ENCODE measurements at regions not wholly inside any gene's neighbourhood (a gene's known extent, or its start where the extent isn't known, plus 50 kb on each side); places are given as distances from the start of the nearest gene placed in this dataset.

GRCh38 chr4:107220976-107221375 lies 184.9 kb upstream of the DKK2 start:
- DNase-seq, result no peak

DNA sequence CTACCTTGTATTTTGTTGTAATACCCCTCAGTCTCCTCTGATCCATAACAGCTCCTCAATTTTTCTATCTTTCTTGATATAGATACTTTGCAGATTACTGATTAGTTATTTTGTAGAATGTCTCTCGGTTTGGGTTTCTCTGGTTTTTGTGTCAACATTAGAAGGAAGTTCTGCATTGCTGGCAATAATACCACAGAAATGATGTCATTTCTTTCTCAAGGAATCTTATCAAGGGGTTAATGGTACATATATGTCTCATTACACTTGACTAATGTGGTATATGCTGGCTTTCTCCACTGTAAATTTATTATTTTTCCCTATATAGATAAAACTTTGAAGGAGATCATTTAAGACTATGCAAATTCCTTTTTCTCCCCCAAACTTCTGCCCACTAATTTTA lies 183.6 kb upstream of the DKK2 start:
- no peak for DNase-seq

DNA sequence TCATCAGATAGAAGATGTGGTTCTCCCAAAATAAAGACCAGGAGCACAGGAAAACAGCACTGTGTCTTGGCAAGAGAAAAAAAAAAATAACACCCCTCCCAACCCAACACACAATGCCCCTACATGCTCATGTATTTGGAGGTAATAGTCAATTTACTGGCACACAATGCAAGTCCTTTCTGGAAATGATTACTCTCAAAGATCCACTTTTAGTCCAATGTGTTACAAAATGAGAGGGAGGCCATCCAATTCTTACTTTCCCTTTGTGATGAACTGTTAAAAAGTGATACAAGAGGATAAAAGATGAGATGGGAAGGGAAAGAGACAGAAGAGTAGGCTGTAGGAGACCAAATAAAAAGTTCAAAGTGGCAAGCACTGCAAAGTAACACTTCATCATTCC lies 180.3 kb upstream of the DKK2 start:
- DNase-seq, result no peak

DNA sequence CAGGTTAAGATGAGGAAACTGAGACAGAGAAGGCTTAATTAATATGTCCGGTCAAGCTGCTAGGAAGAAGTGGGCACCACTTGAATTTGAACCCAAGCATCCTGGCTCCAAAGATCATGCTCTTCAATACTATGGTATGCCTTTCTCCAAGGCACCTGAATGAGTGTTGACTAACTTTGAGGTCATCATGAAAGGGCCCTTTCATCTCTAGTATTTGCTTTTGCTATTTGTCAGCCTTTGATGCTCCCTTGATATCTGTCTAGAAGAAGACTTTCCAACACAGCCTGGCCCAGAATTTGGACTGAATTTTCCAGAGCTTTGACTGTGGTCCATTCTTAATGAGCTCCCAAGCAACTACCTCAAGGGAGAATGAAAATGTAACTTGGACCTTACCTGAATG lies 179.1 kb upstream of the DKK2 start:
- no peak for DNase-seq

DNA sequence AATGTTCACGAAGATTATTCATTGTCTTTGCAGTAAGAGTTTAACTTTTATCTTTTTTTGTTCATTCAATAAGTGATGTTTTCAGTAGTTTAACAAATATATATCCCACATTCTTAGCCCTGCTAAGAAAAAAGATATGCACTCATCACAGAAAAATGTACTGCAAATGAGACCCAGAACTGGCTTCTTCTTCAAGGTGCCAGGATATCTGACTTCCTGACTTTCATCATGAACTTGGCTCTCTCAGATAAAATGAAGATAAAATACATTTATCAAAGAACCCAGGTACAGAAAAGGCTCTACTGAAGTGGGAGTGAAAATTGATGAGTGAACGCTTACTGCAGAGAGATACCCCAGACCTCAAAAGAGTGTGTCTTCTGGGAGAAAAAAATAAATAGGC lies 177.8 kb upstream of the DKK2 start:
- no peak for DNase-seq

DNA sequence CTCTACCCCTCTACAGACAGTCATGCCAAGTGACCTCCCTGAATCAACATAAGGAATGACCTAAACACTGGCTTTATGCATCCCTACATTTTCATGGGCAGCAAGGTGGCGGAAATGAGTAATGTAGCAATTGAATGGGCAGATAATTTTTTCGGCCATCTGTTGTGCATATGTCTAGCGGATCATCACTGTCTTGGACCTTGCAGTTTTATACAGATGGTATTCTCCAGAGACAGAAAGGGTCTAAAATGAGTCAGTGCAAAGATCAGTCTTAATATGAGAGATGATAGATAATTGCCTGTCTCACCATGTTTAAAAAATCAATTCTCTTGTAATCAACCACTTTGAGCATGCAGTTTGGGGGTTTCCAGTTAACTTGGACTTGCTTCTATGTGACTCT lies 177.3 kb upstream of the DKK2 start:
- no peak for DNase-seq

GRCh38 chr4:107212565-107212964 lies 176.5 kb upstream of the DKK2 start:
- no peak for DNase-seq

- DNase-seq, result no peak
Observed at GRCh38 chr4:107210450-107211239, 174.5 kb upstream of the DKK2 start.

DNA sequence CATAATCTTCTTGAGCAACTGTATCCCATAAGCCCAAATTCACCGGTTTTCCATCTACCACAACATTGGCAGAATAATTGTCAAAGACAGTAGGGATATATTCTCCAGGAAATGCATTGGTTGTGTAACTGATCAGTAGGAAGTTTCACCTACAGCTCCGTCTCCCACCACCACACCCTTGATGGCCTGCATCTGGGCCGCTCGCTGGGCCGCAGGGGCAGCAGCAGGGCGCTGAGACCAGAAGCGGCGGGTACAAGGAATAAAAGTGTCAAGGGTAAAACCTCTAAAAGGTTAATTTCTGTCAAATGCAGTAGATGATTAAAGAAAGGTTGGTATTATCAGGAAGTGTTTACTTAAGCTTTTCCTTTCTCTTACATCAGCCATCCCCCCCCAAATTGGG lies 167.6 kb upstream of the DKK2 start:
- DNase-seq, result no peak

GRCh38 chr4:107202744-107203143 lies 166.6 kb upstream of the DKK2 start:
- DNase-seq, result no peak

GRCh38 chr4:107197121-107197520 lies 161.0 kb upstream of the DKK2 start:
- DNase-seq, result no peak

- no peak for DNase-seq
Observed at GRCh38 chr4:107196312-107196711, 160.2 kb upstream of the DKK2 start.

DNA sequence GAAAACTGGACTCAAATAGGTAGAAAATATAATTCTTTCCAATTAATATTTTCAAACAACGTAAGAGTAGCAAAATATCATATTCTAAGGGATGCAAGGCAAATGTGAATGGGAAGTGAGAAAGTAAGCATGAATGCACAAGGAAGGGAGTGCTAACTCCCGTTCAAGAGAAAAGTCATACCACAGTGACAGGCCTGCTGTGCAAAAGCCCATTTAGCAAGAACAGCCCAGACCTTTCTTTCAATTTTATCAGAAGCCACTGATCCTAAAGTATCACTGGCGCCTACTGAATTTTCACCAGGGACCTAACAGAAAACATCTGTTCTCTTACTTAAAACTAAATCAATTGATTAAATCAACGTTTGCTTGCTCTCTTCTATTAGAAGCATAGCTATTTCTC lies 157.9 kb upstream of the DKK2 start:
- no peak for DNase-seq

DNA sequence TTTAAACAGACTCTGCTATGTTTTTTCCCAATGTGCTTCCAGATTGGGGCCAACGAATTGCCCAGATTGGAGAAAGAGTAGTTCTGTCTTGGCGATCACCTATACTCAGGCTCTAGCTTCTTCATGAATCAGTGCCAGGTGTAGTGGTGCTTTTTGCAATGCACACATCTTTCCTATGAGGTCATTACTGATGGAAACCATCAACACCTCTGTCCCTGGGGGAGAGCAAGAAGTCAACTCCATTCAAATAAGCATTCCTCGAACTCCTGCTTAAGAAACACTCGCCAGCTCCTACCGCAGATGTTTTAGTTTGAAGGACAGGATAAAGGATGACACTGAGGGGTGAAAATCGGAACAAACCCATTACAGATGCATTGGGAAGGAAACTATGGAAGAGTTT lies 156.5 kb upstream of the DKK2 start:
- DNase-seq, result no peak

- no peak for DNase-seq
Observed at GRCh38 chr4:107187091-107187490, 151.0 kb upstream of the DKK2 start.

DNA sequence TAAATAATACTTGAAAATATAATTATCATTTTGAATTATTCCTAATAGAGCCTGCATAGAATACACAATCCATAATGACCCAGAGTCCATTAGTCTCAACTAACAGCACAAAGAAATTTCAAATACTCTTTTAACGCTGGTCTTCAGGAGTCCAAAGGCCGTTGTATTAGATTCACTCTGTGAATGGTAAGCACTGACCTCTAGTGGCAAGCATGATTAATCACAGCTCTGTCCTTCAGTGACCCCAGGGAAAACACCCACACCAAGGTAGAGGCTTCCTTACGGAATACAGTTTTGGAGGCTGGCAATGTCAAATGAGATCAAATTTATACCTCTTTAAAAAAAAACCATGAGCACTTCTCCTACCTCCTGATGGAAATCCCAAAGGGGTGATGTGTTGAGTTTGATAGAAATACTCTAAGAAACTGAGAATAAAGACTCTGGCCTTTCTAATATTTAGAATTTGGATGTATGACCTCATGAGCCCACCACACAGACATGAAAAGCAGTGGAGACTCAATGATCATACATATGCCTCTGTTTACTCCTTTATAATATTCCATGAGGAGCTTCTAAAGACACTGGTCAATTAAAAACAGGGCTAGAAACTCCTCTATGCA lies 147.2 kb upstream of the DKK2 start:
- DNase-seq, result no peak

GRCh38 chr4:107182347-107182746 lies 146.2 kb upstream of the DKK2 start:
- no peak for DNase-seq

DNA sequence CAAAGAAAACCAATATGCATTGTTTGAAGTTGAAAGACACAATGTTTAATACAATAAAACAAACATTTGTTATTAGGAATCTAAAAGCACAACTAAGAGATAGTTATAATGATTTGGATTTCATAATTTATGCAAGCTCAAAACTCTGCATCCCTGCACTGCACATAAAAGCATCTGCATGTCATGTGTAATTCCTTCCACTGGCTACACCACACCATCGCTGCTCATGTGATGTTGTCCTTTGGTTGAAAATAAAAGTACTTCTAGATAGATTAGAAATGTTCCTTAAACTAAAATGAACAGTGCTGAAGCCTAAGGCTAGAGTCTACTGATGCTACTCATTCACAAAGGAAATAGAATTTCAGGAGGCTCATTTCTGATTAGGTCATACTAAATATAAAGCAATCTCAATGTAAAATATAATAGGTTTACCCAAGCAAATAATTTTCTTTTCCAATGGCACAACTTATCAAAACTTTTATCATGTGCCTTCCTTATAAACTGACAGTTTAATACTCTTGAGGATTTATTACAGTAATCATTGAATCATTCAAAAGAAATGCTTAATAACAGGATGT lies 130.8 kb upstream of the DKK2 start:
- no peak for DNase-seq

DNA sequence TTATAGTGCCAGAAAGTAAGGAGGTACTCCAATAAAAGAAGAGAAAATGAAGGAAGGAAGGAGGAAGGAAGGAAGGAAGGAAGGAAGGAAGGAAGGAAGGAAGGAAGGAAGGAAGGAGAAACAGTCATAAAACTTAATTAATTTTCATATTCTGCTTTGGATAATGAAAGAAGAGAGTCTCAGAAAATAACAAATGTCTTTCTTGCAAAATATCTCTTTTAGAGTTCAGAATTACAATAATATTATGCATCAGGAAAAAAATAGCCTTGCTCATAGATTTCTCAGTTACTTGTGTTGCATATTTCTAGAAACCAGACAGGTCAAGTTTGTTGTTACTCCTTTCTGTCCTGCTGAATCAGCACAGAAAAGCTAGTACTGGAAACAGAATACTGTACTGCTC lies 130.1 kb upstream of the DKK2 start:
- no peak for DNase-seq

DNA sequence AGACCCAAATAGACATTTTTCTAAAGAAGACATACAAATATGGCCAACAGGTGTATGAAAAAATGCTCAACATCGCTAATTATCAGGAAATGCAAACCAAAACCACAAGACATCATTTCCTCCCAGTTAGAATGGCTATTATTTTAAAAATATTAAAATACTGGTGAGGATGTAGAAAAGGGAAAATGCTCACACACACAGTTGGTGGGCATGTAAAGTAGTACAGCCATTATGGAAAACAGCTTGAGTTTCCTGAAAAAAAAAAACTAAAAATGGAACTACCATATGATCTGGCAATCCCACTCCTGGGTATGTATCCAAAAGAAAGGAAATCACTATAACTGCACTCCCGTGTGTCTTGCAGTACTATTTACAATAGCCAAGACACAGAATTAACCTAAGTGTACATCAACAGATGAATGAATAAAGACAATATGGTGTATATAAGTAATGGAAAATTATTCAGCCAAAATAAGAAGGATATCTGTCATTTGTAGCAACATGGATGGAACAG lies 128.9 kb upstream of the DKK2 start:
- DNase-seq, result no peak

DNA sequence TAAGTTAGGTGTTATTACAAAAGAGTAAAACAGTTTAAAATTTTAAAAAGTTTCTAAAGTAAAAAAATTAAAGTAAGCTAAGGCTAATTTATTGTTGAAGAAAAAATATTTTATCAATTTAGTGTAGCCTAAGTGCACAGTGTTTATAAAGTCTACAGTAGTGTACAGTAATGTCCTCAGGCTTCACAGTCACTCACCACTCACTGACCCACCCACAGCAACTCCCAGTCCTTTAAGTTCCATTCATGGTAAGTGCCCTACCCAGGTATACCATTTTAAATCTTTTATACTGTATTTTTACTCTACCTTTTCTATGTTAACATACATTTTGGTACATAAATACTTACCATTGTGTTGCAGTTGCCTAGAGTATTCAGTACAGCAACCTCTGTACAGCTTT lies 120.3 kb upstream of the DKK2 start:
- no peak for DNase-seq

GRCh38 chr4:107155366-107155765 lies 119.3 kb upstream of the DKK2 start:
- DNase-seq, result no peak

DNA sequence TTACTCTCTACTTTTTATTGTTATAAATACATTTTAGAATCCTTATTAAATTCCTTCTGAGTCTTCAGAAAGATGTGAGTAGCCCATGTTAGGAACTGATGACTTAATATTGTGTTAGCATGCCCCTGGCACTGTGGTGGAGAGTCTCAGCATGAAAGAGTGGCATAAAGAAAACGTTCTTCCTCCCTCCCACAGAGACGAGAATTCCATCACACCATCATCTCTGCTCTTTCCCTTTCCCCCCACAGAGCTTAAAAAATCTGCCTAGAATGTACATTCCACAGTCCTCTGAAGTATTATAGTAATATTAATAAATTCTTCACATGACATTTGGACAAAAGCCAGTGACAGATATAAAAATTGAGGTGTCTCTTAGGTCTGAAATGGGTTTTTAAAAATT lies 117.8 kb upstream of the DKK2 start:
- DNase-seq, result no peak

GRCh38 chr4:107153228-107153627 lies 117.1 kb upstream of the DKK2 start:
- no peak for DNase-seq
